Chondrocyte (in vitro differentiated cells): ENCODE measurements at regions not wholly inside any gene's neighbourhood (a gene's known extent, or its start where the extent isn't known, plus 50 kb on each side); places are given as distances from the start of the nearest gene placed in this dataset.
"Not testable (repeated sequence)": the region's sequence is repeated elsewhere in the genome, so short reads cannot be mapped to it uniquely, and the experiment has no call there.

ENCODE experiments used
- DNase-seq: peaks from one replicate; pipeline ENCODE4 v3.0.0; 2021; ENCODE audit warnings: mixed read lengths, low spot score
- H3K27ac Mint-ChIP-seq: one replicate; pipeline ENCODE4 v1.8.0; 2021; ENCODE audit warnings: mild to moderate bottlenecking, moderate library complexity, mixed read lengths; ENCODE audit not compliant: unreplicated experiment
- H3K27me3 Mint-ChIP-seq: 2 replicates; pipeline ENCODE4 v1.8.0; 2021; ENCODE audit warnings: low read depth, mixed read lengths
- H3K36me3 Mint-ChIP-seq: 2 replicates; pipeline ENCODE4 v1.8.0; 2021; ENCODE audit warnings: low read depth, mixed read lengths
- H3K4me1 Mint-ChIP-seq: 2 replicates; pipeline ENCODE4 v1.8.0; 2021; ENCODE audit warnings: low read depth, mild to moderate bottlenecking, mixed read lengths
- H3K4me3 Mint-ChIP-seq: one replicate; pipeline ENCODE4 v1.8.0; 2021; ENCODE audit warnings: mild to moderate bottlenecking, moderate library complexity, mixed read lengths; ENCODE audit not compliant: unreplicated experiment
- H3K9me3 Mint-ChIP-seq: 2 replicates; pipeline ENCODE4 v1.8.0; 2021; ENCODE audit warnings: low read depth, mixed read lengths
- CTCF ChIP-seq: fragments of 200-600 bp; sonication (generic); IDR thresholded peaks from 2 replicates; pipeline ENCODE4 v1.5.0; 2021; ENCODE audit warnings: antibody characterized with exemption, mild to moderate bottlenecking, moderate library complexity

DNA sequence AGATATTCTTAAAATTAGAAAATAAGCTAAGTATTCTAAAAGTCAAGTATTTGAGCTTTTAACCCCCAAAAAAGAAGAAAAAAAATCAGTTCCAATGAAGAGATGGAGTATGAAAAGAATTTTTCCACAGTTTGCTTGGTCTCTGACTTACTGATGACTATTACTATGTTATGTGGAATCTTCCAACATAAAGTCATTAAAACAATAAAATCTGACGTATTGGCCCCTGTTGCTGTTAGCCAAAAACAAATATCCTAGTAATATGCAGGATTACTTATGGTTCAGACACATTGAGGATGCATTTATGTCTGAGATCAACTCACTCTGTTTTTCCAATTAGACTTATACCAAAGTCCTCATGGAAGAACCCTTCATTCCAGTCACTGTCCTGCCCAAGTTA, 517.2 kb upstream of the ADGRL3 start:
- Mint-ChIP-seq H3K4me3 (peak overlapping the region; percentile 48), H3K9me3 (peaks cover 7% of the 10 kb centered on the region), H3K27ac (peak overlapping the region; percentile 100), H3K4me1 (peaks cover 32% of the 10 kb centered on the region), H3K36me3 (no peaks in the 10 kb centered on the region), H3K27me3 (no peaks in the 10 kb centered on the region)
- no peak for DNase-seq
- no peak for TF ChIP-seq CTCF

DNA sequence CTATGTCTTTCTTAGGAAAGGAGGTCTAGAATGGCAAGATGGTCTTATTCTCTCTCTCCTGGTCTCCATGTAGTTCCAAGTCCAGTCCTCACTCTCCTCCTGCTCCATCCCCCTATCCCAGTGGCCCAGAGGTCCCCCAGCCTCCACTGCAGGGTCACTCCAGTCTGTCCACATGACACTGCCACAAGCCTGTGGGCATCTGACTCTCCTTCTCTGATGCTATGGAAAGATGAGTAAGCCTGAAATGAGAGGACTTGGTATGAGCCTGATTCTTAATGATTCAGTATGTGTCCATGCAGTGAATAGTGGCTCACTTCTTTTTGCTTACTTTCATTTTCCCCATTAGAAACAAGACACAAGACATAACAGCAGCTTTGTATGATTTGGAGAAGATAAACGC, 516.8 kb upstream of the ADGRL3 start:
- H3K4me3 Mint-ChIP-seq = peak overlapping the region; percentile 48
- TF ChIP-seq CTCF = no peak
- peaks cover 33% of the 10 kb centered on the region for H3K4me1 Mint-ChIP-seq
- H3K27me3 Mint-ChIP-seq = no peaks in the 10 kb centered on the region
- H3K9me3 Mint-ChIP-seq = peaks cover 7% of the 10 kb centered on the region
- no peak for DNase-seq
- peak overlapping the region; percentile 100 for H3K27ac Mint-ChIP-seq
- H3K36me3 Mint-ChIP-seq = no peaks in the 10 kb centered on the region

- no peak for TF ChIP-seq CTCF
- H3K36me3 Mint-ChIP-seq = no peaks in the 10 kb centered on the region
- H3K27ac Mint-ChIP-seq = peak overlapping the region; percentile 100
- DNase-seq = no peak
- H3K4me1 Mint-ChIP-seq = peaks cover 33% of the 10 kb centered on the region
- H3K4me3 Mint-ChIP-seq = no peak overlapping the region
- peaks cover 7% of the 10 kb centered on the region for H3K9me3 Mint-ChIP-seq
- H3K27me3 Mint-ChIP-seq = no peaks in the 10 kb centered on the region
These were observed 516.2 kb upstream of the ADGRL3 start for GRCh38 chr4:60683973-60684372.

DNA sequence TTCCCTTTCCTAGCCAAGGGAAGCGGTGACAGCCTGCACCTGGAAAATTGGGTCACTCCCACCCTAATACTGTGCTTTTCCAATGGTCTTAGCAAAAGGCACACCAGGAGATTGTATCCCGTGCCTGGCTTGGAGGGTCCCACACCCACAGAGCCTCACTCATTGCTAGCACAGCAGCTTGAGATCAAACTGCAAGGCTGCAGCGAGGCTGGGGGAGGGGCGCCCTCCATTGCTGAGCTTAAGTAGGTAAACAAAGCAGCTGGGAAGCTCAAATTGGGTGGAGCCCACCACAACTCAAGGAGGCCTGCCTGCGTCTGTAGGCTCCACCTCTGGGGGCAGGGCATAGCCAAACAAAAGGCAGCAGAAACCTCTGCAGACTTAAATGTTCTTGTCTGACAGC, 504.1 kb upstream of the ADGRL3 start:
- peaks cover 44% of the 10 kb centered on the region for H3K9me3 Mint-ChIP-seq
- peaks cover 13% of the 10 kb centered on the region for H3K36me3 Mint-ChIP-seq
- H3K27me3 Mint-ChIP-seq, H3K4me3 Mint-ChIP-seq, H3K4me1 Mint-ChIP-seq, DNase-seq, H3K27ac Mint-ChIP-seq: not testable (repeated sequence)

- DNase-seq = no peak
- Mint-ChIP-seq H3K9me3 (no peaks in the 10 kb centered on the region), H3K27me3 (no peaks in the 10 kb centered on the region), H3K27ac (no peak overlapping the region), H3K4me1 (no peaks in the 10 kb centered on the region), H3K4me3 (no peak overlapping the region), H3K36me3 (no peaks in the 10 kb centered on the region)
- no peak for TF ChIP-seq CTCF
These were observed 491.1 kb upstream of the ADGRL3 start for GRCh38 chr4:60709061-60709460.

DNA sequence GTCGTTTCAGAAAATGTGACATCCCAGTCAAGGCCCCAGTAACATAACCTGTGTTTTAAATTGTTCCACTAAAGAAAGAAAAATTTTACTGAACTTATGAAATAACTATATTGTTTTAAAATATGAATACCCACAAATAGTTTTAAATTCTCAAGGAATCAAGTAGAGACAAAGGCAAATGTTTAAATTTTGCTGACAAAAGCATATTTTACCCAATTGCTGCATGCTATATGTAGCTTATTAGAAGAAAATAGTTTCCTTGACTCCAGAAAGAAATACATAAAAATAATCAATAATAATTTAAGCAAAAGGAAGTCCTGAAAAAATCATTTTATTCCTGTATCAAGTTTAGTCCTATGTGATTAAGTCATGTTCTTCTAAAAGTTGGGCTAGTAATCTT, 481.3 kb upstream of the ADGRL3 start:
- Mint-ChIP-seq H3K36me3 (no peaks in the 10 kb centered on the region), H3K4me1 (peaks cover 21% of the 10 kb centered on the region), H3K27me3 (no peaks in the 10 kb centered on the region), H3K4me3 (no peak overlapping the region), H3K27ac (no peak overlapping the region), H3K9me3 (peaks cover 9% of the 10 kb centered on the region)
- no peak for DNase-seq
- no peak for TF ChIP-seq CTCF
